GM12874 (cell line): ENCODE measurements at regions not wholly inside any gene's neighbourhood (a gene's known extent, or its start where the extent isn't known, plus 50 kb on each side); places are given as distances from the start of the nearest gene placed in this dataset.

Source experiments
- CTCF ChIP-seq: IDR thresholded peaks from 2 replicates; pipeline ENCODE4 v1.5.1; 2011; ENCODE audit warnings: low read depth, mild to moderate bottlenecking, control low read depth, low read length, moderate library complexity; ENCODE audit not compliant: insufficient read depth

- no peak for TF ChIP-seq CTCF
Observed at GRCh38 chr3:139117883-139118760, 73.4 kb upstream of the PRR23C start.

GRCh38 chr3:139118835-139119234, 74.1 kb upstream of the PRR23C start:
- no peak for TF ChIP-seq CTCF

GRCh38 chr3:139119331-139120025, 74.8 kb upstream of the PRR23C start:
- TF ChIP-seq CTCF: no peak

- TF ChIP-seq CTCF: no peak
Observed at GRCh38 chr3:139120086-139121056, 75.7 kb upstream of the PRR23C start.

- TF ChIP-seq CTCF: no peak
Observed at GRCh38 chr3:139121513-139122220, 77.0 kb upstream of the PRR23C start.

- TF ChIP-seq CTCF: no peak
Observed at GRCh38 chr3:139122221-139122581, 77.5 kb upstream of the PRR23C start.

GRCh38 chr3:139122612-139123011, 77.9 kb upstream of the PRR23C start:
- TF ChIP-seq CTCF: no peak
